GM18870 (cell line): ENCODE measurements at regions not wholly inside any gene's neighbourhood (a gene's known extent, or its start where the extent isn't known, plus 50 kb on each side); places are given as distances from the start of the nearest gene placed in this dataset.

Experiments
- ATAC-seq: cut with Tn5 transposase; IDR thresholded peaks from one replicate; pipeline ENCODE4 v1.9.1; 2021; ENCODE audit warnings: moderate library complexity; ENCODE audit not compliant: unreplicated experiment

DNA sequence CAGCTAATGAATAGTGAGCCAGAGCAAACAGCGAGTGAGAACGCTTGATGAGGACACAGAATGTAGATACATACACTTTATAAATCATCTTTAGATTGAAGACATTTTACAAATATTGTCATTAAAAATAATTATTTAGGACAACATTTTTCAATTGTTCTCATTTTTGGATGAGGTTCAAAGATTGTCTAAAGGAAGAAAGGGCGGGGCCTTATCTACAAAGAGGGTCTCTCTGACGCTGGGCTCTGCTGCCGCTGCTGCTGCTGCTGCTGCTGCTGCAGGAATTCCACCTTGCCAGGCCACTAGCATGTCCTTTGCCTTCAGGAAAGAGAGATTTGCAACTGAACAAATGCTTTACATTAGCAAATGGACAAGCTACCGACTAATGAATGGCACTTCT, 220.7 kb upstream of the TMEM161B start:
- no peak for ATAC-seq

DNA sequence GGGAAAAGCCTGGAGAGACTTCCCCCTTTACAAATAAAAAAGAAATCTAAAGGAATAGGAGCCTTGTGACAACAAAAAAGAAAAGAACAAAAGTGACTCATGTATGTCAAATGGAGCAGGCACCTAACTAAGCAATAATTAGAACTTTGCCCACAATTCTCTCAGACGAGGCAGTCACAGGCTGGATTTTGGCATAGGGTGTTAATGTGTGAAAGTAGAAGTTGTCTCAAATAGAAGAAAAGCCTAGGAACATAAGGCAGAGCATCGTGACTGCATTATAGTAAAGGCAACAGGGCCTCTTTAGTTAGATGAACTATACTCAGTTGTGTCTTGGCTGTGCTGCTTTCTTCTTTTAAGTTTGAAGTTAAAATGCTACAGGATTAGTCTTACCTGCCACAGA, 219.9 kb upstream of the TMEM161B start:
- ATAC-seq: no peak

DNA sequence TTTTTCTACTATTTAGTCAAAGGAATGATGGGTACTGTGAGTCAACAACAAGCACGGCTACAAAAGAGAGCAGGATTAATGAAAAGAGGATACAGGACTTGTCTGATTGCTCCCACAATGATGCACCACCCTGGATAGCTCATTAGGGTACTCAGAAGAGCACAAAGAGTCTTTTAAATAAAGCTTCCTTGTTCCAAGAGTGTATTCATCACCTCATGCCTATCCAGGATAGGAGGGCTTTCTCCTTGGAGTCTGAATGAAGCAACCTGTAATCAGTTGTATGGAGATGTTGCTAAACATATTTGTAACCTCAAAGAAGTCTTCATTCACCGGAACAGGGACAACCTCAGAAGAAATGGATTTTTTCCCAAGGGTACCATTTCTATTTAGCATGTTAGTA, 219.5 kb upstream of the TMEM161B start:
- ATAC-seq: no peak

DNA sequence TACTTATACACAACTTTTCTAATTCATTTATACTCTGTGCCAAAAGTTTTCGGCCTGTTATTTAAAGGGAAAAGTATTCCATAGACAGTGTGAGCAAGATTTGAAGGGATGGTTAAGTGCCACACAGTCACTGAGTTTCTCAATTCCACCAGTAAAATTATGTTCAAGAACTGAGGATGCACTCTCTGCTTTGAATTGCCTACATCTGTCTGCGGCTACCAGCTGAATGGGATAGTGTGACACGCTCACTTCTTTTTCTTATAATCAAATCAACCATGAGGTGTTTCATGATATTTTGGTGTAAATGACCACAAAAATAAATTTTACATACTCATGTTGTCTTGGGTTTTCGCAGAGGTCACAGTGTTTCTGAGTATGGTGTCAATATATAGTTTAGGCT, 218.4 kb upstream of the TMEM161B start:
- ATAC-seq: no peak

DNA sequence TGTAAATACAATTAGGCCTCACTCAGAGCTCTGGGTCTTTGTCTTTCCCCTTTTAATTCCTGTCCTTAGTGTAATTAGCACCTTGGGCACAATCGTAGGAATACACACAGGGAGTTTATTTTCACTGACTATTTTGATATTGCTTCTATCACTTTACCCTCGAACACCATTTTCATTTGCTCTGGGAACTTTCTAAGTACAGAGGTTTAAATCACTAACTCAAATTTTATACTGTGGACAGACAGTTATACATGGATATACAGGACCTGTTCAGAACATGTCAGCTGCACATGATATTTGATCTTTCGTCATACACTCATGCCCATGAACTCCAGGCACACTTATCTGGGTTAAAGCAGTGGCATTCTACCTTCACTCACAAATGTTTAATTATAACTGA, 217.8 kb upstream of the TMEM161B start:
- ATAC-seq: no peak

DNA sequence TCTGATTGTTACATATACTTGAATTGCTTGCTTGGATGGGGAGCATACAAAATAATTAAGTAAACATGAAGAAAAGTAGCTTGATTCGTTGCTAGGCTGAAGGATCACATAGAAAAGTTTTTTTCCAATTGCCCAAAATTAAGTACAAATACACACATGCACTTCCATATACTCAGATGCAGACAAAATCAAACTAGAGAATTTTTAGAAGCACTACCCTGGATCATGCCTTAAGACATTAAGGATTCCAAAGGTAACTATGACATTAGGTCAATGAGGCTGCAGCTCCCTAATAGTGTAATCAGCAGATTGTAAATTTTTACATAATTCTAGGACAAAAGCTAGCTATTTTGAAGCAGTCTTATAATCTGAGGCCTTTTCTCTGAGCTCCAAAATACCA, 216.9 kb upstream of the TMEM161B start:
- no peak for ATAC-seq

DNA sequence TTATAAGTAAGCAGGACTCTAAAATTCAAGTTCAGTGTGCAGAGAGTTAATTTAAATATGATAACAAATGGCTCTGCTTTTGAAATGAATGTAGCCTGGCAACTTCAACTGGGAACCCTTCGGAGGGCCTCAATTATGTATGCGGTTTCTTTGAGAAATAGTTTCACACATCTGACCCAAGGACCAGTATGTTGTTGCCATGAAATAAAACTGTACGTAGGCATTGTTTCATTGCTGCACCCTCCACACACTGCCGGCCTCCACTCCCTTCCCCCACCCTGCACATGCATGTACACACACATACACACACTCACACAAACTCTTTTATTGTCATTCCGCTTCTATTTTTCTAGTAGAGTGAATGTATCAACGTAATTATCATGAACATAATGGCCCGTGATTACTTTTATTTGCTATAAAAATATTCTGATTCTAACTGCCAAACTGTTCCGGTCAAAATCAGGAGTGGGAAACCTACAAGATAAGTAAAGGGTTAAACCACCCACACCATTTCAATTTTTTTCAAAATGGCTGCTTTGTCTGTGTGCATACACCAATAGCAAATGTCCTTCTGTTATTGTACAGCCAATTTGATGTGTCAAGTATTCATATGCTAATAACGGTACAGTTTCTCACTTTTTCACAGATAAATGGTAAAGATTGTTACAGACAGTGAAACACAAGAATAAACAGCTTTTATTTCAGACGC, 215.5 kb upstream of the TMEM161B start:
- ATAC-seq: no peak

DNA sequence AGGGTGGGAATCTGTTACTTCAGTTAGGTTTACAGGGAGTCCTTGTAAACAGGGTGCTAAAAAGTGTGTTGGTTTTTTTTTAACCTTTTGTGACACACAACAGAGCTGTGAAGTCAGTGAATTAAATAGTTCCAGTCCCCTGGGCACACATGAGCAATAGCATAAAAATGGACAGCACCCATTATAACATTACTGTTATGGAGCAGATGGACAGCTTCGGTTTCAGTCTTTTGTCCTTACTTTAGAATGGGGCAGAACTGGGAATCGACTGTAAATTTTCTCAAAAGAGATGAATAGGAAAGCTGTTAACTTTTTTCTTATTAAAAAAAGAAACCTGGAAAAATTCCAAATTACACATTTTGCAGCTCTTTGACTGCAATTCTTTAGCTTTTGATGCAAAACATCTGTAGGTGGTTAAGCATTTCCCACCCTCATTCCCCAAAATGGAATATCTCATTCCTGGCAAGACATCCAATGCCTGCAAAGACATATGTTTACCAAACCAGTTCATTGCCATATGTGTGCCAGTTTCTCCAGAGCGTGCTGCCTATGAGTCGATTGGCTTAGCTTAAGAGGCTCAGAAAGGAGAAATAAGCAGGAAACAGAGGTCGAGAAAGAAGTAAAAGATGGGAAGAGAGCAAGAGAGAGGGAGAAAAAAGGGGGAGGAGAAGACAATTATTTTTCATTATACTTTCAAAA, 212.3 kb upstream of the TMEM161B start:
- ATAC-seq: no peak

DNA sequence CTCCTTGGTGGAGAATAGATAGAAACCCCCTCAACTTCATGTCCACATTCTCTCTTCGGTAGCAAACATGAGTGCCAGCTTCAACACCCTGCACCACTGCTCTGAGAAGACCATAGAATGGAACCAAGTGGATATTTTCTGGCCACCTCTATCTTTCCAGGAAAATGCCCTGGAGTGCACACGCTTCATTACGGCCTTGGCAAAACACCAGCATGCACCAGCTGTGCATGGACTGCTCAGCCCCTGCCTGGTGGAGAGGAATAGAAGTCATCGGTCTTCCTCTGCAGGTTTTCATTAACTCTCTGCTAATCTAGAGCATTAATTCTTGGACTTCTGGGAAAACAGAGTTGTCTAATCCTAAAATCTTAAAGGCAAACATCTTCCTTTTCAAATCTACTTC, 211.6 kb upstream of the TMEM161B start:
- no peak for ATAC-seq

DNA sequence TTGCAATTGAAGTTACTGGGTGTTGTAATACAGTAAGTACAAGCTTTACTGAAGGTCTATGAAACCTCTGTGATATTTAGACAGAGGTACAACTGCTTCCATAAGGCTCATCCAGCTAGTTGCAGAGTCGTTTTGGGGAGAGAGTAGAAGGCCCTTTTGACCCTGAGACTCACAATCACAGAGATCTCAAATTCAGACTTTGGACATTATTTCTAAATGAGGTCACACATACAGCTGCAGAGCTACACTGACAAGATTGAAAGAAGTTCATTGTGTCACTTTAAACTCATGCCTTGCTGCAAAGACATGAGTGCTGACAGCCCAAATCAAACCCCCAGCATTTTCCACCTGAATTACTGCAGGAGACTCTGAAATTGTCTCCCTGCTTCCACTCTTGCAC, 205.9 kb upstream of the TMEM161B start:
- no peak for ATAC-seq

DNA sequence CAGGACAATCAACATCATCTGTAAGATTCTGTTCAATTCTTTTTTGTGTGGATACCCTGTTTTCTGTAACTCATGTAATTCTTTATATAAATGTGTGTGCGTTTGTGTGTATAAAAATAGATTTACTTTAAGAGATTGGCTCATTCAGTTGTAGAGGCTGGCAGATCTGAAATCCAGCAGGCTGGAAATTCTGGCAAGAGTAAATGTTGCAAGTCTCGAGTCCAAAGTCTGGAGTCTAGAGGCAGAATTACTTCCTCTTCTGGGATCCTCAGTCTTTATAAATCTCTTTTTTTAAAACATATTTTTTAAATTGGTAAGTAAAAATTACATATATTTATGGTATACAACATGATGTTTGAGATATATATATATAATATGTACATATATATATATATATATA, 202.1 kb upstream of the TMEM161B start:
- ATAC-seq: no peak

DNA sequence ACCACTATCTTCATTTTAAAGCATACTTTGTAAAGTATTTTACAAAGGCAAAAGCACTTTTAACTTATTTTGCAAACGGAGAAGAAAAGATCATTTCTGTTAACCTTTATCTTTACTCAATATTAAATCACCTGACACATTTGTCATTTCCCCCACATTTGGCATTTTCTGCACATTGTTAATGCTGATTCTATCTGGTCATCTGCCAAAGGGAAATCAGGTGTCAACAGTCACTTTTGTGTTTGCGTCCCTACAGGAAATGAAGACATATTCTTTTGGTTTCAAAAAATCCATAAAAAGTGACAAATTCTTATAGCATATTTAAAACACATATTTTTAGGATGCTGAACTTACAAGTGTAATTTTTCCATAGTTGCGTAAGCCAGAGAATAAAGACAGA, 191.3 kb upstream of the TMEM161B start:
- ATAC-seq: no peak

DNA sequence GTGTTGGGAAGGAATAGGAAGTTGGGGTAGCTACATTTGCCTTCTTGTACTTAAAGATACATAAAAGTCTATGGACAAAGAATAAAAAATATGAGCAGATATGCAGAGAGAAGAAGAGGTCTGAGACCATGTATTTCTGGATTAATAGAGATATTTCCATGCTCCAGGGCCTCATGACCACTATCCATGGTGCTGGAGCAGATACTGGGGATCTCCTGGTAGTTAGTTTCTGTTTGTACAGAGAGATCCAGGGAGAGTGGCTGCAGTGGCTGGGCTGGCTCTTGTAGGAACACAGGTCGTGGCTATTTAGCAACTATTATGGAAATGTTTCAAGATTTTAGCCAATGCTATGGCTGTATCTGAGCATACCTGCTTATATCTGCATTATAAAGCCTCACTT, 184.2 kb upstream of the TMEM161B start:
- ATAC-seq: no peak

DNA sequence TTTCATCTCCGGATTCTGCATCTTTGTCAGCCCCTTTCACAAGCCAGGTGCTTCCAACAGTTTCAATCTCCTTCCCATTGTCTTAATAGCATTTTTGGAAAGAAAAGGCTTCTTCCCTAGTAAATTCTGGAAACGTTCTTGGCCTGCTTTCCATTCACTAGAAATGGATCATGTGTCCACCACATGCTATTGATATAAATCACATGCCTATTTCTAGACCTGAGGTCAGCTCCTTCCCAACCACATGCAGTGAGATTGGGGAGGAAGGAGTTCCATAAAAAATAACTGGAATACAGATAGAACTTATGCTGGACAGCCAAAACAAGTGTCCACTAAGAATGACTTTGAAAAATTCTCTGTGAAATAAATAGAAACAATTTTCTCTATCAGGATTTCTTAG, 181.6 kb upstream of the TMEM161B start:
- no peak for ATAC-seq

DNA sequence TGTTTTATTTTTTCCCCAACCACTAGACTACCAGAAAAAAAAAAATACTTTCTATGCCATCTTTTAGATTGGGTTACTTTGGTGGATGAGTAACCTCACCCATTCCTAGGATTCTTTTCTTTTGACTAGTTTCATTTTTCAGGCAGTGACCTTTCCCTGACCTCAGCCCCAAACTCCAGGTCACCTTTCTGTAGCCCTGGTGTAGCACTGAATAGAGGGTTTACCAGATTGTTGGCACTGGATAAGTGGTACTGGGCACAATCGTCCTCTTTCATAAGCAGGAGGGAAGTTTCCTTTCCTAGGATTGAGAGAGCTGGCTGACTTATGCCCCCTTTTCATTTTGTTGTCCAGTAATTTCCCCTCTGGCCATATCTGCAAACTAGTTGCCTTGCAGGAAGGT, 169.4 kb upstream of the TMEM161B start:
- ATAC-seq: no peak

DNA sequence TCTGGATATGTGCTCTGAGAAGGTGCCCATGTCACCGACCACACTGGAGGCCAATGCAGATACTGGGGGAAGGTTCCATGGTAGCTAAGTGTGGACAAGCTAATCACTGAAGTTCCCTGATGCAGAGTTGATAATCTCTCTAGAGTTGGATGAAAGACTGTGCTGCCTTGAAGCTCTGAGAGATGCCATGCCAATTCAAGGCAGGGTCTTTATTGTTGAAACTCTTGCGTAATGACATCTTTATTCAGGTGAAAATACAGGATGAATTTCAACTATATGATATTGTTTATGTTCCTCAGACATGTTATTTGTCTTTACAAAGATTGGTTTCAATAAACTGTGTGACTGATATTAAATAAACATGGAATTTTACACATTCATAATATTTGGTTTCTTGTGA, 167.6 kb upstream of the TMEM161B start:
- ATAC-seq: no peak

DNA sequence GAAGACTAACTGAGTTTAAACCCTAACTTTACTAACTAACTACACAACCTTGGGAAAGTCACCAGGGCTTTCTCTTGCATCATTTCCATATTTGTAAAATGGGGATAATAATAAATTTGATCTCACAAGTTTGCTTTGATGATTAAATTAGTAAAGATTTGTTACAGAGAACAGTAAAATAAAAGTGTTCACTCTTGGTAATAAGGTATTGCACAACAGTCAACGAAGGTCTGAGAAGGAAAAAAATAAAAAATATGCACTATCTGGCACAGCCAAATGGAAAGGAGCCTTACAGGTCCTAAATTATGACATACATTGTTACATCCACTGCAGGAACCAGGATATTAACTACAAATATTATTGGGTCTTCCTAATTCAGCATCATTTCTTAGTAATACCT, 160.0 kb upstream of the TMEM161B start:
- ATAC-seq: no peak

DNA sequence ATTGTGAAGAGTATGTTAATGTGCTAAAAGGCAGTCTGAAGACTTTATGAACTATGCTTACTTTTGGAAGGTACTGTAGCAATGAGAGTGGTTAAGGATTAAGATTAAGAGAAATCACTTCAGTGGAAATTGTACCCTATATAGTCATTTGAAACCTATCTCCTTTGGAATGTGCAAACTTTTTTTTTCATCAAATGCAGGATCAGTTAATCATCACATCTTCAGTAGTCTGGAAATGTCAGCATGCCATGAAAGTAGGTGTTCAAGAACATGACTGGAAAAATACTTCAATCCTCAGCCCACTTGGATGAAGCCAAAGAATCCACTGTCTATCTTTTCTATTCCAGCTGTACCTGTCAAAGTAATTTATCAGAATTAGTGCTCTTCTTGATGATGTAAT, 157.8 kb upstream of the TMEM161B start:
- no peak for ATAC-seq

DNA sequence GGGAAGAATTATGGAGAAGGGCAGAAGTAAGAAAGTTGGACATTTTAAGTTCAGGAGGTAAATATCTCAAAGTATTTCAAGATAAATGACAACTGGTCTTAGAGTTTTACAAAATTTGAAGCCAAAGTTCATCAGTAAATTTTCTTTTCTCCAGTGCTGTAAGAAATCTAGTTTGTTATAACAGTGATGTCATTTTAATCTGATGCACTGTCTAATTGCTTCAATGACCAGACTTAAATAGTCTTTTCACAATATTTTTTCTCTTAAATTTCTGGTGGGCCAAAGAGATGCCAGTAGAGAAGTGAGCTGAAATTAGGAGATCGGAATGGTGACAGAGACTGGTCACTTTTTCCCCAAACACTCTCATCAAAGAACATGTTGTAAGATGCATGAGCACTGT, 156.5 kb upstream of the TMEM161B start:
- no peak for ATAC-seq

DNA sequence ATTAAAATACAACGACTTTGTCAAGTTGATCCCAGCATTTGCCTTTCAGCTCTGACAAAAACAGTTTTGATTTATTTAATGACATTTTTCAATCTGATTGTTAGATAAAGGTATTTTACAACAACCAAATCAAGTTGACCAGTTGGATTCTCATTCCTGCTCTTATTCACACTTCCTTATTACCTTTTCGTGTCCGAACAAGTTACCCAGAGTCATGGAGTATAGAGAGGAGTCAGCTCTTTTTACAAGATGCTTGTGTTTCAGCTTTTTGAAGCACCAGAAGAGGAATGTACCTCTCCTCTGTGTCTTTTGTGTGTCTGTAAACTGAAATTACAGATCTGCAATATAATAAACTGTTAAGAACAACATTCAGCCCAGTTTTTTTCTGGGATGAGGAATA, 151.3 kb upstream of the TMEM161B start:
- ATAC-seq: no peak

DNA sequence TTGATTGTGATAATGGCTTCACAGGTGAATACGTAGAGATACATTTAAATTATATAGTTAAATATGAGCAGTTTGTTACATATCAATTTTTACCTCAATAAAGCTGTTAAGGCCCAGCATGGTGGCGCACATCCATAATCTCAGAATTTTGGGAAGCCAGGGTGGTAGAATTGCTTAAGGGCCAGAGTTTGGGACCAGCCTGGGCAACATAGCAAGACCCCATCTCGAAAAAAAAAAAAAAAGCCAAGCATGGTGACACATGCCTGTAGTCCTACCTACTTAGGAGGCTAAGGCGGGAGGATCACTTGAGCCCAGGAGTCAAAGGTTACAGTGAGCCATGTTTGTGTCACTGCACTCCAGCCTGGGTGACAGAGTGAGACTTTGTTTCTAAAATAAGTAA, 138.7 kb upstream of the TMEM161B start:
- no peak for ATAC-seq

DNA sequence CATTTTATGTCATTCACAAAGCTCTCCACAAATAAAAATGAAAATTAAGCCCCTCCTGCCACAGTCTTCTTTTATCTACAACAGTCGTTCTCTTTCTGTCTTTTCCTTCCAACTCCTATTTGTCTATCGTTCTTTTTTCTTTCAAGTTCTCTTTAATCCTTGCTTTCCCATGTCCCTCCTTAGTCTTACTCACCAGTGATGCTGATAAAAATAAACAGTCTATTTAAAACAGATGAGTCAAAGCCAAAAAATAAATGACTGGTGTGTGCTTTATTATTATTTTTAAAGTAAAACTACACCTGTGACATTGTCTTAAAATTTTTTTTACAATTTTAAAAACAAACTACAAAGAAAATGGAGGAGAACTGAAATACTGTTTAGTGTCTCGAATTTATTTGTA, 137.1 kb upstream of the TMEM161B start:
- no peak for ATAC-seq

DNA sequence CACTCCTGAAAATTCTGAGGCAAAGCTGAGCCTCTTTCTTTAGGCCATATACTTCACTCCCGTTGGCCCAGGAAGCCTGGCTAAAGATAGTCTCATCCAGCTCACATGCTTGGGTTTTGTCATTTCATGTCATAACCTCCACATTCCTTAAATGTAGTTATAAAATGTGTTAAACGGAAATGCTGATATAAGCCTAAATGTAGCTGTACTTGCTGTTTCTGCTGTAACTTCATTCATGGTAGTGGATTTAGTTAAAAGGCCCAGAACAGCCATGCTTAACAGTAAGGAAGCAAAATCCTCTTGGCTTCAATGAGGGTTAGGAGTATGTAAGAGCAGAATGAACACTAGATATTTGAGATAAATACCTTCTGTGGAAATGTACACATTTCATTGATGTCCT, 135.8 kb upstream of the TMEM161B start:
- ATAC-seq: no peak
